ENCODE measurements at regions not wholly inside any gene's neighbourhood (a gene's known extent, or its start where the extent isn't known, plus 50 kb on each side); places are given as distances from the start of the nearest gene placed in this dataset.

DNA sequence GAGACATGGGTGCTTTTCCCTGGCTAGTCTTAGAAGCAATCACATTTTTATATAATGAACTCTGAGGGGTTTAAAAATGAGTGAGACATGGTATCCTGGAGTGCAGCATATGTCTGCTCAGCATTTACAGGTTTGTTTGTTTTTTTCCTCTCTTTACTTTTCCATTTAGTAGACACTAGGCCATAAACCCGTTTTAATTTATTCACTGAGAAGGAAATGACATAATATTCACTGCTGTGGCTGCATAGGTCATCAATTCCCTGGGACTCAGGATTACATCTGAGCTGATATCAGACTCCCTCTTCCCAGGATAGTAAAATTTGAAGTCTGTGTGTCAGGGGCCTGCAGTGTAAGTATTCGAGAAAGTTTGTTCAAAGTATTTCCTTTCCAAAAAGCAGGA is 178.9 kb upstream of the SPRY1 start:
- TF ChIP-seq, protein P1, sequence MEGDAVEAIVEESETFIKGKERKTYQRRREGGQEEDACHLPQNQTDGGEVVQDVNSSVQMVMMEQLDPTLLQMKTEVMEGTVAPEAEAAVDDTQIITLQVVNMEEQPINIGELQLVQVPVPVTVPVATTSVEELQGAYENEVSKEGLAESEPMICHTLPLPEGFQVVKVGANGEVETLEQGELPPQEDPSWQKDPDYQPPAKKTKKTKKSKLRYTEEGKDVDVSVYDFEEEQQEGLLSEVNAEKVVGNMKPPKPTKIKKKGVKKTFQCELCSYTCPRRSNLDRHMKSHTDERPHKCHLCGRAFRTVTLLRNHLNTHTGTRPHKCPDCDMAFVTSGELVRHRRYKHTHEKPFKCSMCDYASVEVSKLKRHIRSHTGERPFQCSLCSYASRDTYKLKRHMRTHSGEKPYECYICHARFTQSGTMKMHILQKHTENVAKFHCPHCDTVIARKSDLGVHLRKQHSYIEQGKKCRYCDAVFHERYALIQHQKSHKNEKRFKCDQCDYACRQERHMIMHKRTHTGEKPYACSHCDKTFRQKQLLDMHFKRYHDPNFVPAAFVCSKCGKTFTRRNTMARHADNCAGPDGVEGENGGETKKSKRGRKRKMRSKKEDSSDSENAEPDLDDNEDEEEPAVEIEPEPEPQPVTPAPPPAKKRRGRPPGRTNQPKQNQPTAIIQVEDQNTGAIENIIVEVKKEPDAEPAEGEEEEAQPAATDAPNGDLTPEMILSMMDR (IDR thresholded peaks at IDR 0.05; ENCODE audit: borderline replicate concordance, insufficient read depth, low read depth, low read length) = no peak

DNA sequence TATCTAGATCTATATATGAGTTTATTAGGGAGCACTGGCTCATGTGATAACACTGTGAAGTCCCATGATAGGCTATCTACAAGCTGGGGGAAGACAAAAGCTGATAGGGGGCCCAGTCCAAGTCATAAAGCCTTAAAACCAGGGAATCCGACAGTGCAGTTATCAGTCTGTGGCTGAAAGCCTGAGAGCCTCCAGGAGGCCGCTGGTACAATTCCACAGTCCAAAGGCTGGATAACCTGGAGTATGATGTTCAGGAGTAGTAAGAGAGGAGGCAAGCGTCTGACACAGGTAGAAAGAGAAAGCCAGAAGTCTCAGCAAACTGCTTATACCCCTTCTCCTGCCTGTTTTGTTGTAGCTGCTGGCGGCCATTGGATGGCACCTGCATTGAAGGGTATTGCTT is 177.6 kb upstream of the SPRY1 start:
- no peak overlapping the region for H3K4me3 ChIP-seq (ENCODE audit: low read depth, low read length)
- TF ChIP-seq, protein P1 (IDR thresholded peaks at IDR 0.05; ENCODE audit: borderline replicate concordance, insufficient read depth, low read depth, low read length) = no peak

More for the DNA sequence above, 178.9 kb upstream of the SPRY1 start:
- H3K4me3 ChIP-seq (ENCODE audit: low read depth, low read length) = no peak overlapping the region

DNA sequence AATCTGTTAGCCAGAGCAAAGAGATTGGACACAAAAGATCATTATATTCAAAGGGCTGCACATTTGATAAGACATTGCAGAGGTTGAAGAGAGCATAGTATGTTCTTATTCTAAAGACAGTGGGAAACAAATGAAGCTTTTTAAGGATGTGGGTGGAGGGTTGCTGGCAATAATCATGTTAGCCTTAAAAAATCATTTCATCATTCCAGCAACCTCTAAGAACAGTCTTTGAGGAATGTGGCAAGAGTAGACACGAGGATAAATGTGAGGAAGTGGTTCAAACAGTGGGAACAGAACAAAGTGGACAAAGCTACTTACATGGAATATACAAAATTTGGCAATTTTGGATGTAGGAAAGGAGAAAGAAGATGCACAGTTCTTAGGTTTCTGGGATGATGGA is 167.3 kb upstream of the SPRY1 start:
- no peak overlapping the region for H3K4me3 ChIP-seq (ENCODE audit: low read depth, low read length)
- TF ChIP-seq, protein P1 (IDR thresholded peaks at IDR 0.05; ENCODE audit: borderline replicate concordance, insufficient read depth, low read depth, low read length) = no peak

DNA sequence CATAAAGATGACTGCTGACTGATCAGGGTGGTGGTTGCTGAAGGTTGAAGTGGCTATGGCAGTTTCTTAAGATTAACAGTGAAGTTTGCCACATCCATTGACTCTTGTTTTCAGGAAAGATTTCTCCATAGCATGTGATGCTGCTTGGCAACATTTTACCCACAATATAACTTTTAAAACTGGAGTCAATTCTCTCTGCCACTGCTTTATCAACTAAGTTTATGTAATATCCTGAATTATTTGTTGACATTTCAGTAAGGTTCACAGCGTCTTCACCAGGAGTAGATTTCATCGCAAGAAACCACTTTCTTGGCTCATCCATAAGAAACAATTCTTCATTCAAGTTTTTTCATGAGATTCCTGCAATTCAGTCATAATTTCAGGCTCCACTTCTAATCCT is 166.5 kb upstream of the SPRY1 start:
- TF ChIP-seq, protein P1 (IDR thresholded peaks at IDR 0.05; ENCODE audit: borderline replicate concordance, insufficient read depth, low read depth, low read length) = no peak

DNA sequence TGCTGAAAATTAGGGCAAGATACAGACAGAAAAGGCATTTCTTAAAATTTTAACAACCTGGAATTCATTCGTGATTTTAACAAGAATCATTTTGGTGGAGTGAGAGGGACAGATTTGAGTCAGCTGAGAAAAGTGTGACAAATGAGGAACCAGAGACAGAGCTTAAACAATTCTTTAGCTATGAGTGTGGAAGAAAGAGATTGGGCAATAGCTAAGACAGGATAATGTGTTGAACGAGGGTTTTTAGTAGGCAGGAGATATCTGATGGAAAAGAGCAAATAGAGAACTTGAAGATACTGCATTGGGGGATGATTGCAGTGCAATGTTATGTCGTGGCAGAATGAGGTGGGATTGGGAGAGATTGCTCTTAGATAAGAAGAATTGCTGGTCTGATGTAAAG is 164.2 kb upstream of the SPRY1 start:
- H3K4me3 ChIP-seq (ENCODE audit: low read depth, low read length) = no peak overlapping the region
- TF ChIP-seq, protein P1 (IDR thresholded peaks at IDR 0.05; ENCODE audit: borderline replicate concordance, insufficient read depth, low read depth, low read length) = no peak

More for the DNA sequence above, 166.5 kb upstream of the SPRY1 start:
- H3K4me3 ChIP-seq (ENCODE audit: low read depth, low read length) = no peak overlapping the region

DNA sequence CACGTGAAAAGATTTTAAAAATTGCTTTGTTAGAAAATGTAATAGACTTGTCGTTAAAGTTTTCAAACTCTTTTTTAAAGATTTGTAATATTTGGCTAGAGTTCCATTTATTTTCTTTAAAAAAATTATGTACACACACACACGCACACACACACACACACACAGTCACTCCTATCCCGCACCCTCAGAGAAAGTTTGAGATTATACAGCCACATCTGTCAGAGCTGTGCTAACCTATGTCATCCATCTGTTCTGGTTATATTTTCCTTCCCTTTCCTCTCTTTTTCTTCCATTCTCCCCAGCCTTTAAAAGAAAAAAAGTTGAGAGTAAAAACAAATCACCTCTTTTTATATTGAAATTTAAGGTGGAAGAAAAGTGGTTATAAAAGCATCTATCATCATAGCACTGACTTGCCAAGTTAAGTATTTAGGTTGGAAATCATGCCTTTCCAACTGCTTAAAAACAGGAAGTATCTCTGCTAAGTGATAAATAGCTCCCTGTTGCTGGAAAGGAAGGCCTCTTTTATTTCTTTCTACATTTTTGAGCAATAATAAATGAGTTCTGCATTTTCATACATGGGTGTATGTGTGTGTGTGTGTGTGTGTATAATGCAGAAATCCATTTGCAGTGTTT is 163.3 kb upstream of the SPRY1 start:
- TF ChIP-seq, protein P1 (IDR thresholded peaks at IDR 0.05; ENCODE audit: borderline replicate concordance, insufficient read depth, low read depth, low read length) = no peak
- no peak overlapping the region for H3K4me3 ChIP-seq (ENCODE audit: low read depth, low read length)

DNA sequence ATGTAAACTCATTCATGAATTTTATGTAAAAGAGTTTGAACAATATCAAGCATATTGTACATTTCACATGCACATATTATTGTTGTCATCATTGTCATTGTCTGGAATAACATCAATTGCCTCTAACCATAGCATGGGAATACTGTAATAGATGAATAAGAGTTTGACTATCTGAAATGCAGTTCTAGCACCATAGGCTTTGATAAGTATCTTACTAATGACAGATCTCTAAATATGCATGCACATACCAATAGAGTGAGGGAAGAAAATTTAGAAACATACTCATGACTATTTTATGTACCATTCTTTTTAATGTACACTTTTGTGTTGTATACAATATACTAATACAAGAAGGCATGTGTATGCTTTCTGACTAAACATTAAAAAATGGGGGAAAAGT is 161.6 kb upstream of the SPRY1 start:
- H3K4me3 ChIP-seq (ENCODE audit: low read depth, low read length) = no peak overlapping the region
- TF ChIP-seq, protein P1 (IDR thresholded peaks at IDR 0.05; ENCODE audit: borderline replicate concordance, insufficient read depth, low read depth, low read length) = no peak
